A673 (cell line): ENCODE measurements at regions not wholly inside any gene's neighbourhood (a gene's known extent, or its start where the extent isn't known, plus 50 kb on each side); places are given as distances from the start of the nearest gene placed in this dataset.

Source experiments
- BruUV-seq: library from RNA; stranded (reverse); fragments of 400-500 nt; replicated peaks from 2 replicates; lab custom pipeline; 2021; lab: Mats Ljungman, UMichigan
- CTCF ChIA-PET: fragments of 300-600 bp; sonication (Branson Sonifier 250); formaldehyde crosslinking; loops from one replicate; lab custom pipeline; 2022; ENCODE audit warnings: antibody characterized with exemption; lab: Charles Lee
- POLR2A ChIA-PET: fragments of 300-600 bp; sonication (Branson Sonifier 250); formaldehyde crosslinking; loops from one replicate; lab custom pipeline; 2022; ENCODE audit warnings: antibody characterized with exemption; ENCODE audit not compliant: low non-redundant PET; lab: Charles Lee
- DNase-seq: peaks from one replicate; pipeline ENCODE4 v3.0.0-alpha.2; 2015; ENCODE audit warnings: low spot score
- H3K27ac ChIP-seq: fragments of 200-600 bp; sonication (generic); 2 replicates; pipeline ENCODE4 v1.5.1; 2016; ENCODE audit warnings: mixed run types, low read depth, mild to moderate bottlenecking, mixed read lengths, antibody characterized with exemption, low read length; ENCODE audit not compliant: poor library complexity, severe bottlenecking
- H3K27me3 ChIP-seq: fragments of 200-600 bp; sonication (generic); replicated peaks from 2 replicates; pipeline ENCODE4 v1.6.1; 2017; ENCODE audit warnings: mixed run types, low read depth, mild to moderate bottlenecking, mixed read lengths, antibody characterized with exemption, low read length; ENCODE audit not compliant: insufficient read depth, poor library complexity
- H3K36me3 ChIP-seq: fragments of 200-600 bp; sonication (generic); 2 replicates; pipeline ENCODE4 v1.6.1; 2016; ENCODE audit warnings: mixed run types, mild to moderate bottlenecking, mixed read lengths, antibody characterized with exemption, low read length; ENCODE audit not compliant: insufficient read depth, poor library complexity, severe bottlenecking
- H3K4me1 ChIP-seq: fragments of 200-600 bp; sonication (generic); 2 replicates; pipeline ENCODE4 v1.6.1; 2017; ENCODE audit warnings: mixed run types, mild to moderate bottlenecking, mixed read lengths, antibody characterized with exemption, low read length; ENCODE audit not compliant: insufficient read depth, poor library complexity, severe bottlenecking
- H3K4me3 ChIP-seq: fragments of 200-600 bp; sonication (generic); 2 replicates; pipeline ENCODE4 v1.5.1; 2016; ENCODE audit warnings: low read depth, mixed run types, mild to moderate bottlenecking, mixed read lengths, low read length; ENCODE audit not compliant: poor library complexity, severe bottlenecking
- H3K9me3 ChIP-seq: fragments of 200-600 bp; sonication (generic); 2 replicates; pipeline ENCODE4 v1.6.1; 2016; ENCODE audit warnings: mixed run types, low read depth, mild to moderate bottlenecking, mixed read lengths, antibody characterized with exemption, low read length; ENCODE audit not compliant: poor library complexity, severe bottlenecking
- CTCF ChIP-seq: fragments of 300-800, 200-600 bp; sonication (generic); conservative IDR thresholded peaks from 2 replicates; pipeline ENCODE4 v1.5.1; 2017; ENCODE audit warnings: low read depth, mild to moderate bottlenecking, antibody characterized with exemption, low read length, moderate library complexity, mixed read lengths
- EZH2 ChIP-seq: fragments of 200-600 bp; sonication (generic); IDR thresholded peaks from 2 replicates; pipeline ENCODE4 v1.6.1; 2017; ENCODE audit warnings: borderline replicate concordance, low read depth, mild to moderate bottlenecking, mixed read lengths, antibody characterized with exemption, low read length; ENCODE audit not compliant: poor library complexity, severe bottlenecking
- intact Hi-C: fragments of 100-400 bp; cut with micrococcal nuclease; formaldehyde crosslinking; loops from one replicate; pipeline ENCODE4 v1.10.0; 2022; ENCODE audit not compliant: unreplicated experiment

DNA sequence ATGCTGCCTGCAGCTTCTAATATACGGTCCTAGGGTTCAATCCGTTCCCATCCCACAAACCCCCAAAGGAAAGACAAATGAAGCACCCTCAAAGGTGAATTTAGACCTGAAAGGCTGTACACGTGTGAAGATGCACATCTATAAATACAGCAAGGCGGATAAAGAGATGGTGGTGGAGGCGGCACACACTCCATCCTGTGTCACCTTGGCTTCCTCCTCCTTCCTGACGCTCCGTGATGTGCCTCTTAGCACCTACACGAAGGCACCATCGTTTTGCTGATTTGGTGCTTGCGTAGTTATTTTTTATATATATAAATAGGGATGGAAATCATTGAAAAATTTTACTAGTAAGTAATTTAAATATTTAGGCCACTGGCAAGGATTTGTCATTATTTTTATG, 359.4 kb downstream of the NPHP4 start:
- H3K27ac ChIP-seq: no peak overlapping the region
- no peak for TF ChIP-seq EZH2
- TF ChIP-seq CTCF: no peak
- H3K4me1 ChIP-seq: no peaks in the 10 kb centered on the region
- intact Hi-C loops: no loop called here
- no peak for DNase-seq
- no peaks in the 10 kb centered on the region for H3K36me3 ChIP-seq
- no TSS peak for BruUV-seq
- H3K9me3 ChIP-seq: no peaks in the 10 kb centered on the region
- no peak overlapping the region for H3K4me3 ChIP-seq
- H3K27me3 ChIP-seq: peaks cover 10% of the 10 kb centered on the region
- ChIA-PET POLR2A (no interaction called here), CTCF (no interaction called here)

DNA sequence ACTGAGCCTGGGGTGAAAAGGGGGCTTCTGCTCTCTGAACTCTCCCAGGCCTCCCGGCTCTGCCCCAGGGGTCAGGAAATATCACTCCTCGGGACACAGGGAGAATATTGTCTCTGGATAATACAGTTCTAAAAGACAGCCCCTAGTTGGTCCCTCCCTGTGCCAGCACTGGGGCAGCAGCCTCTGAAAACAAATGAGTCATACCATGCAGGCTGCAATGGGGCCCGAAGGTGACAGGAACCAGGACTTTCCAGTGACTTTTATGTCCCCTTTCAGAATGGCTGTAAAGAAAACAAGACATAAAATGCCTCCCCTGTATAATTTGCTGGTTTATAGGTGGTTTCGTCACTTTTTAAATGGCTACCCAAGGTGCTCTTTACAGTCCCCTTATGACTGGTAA, 360.0 kb downstream of the NPHP4 start:
- intact Hi-C loops: no loop called here
- no peaks in the 10 kb centered on the region for H3K36me3 ChIP-seq
- no peak overlapping the region for H3K4me3 ChIP-seq
- no peaks in the 10 kb centered on the region for H3K9me3 ChIP-seq
- TF ChIP-seq EZH2: no peak
- no peak for TF ChIP-seq CTCF
- CTCF ChIA-PET: no interaction called here
- POLR2A ChIA-PET: no interaction called here
- no peak overlapping the region for H3K27ac ChIP-seq
- H3K4me1 ChIP-seq: no peaks in the 10 kb centered on the region
- no TSS peak for BruUV-seq
- no peak for DNase-seq
- peaks cover 16% of the 10 kb centered on the region for H3K27me3 ChIP-seq

DNA sequence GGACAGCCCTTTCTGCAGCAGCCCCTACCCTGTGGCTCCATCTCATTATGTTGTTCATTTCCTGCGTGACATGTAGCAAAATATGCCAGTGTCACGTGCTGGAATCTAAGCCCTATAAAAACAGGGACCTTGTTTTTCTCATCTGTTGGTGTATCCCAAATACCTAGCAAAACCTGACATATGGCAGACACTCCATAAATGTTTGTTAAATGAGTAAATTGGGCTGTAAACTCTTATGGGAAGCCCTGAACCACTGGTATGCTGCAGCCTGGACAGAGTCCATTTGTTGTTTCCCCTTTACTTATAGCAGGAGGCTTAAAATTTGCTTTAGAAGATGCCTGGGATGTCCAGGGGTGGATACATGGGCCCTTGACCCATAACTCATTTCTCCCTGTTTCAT, 363.8 kb downstream of the NPHP4 start:
- no peak for DNase-seq
- H3K4me3 ChIP-seq: no peak overlapping the region
- no peaks in the 10 kb centered on the region for H3K9me3 ChIP-seq
- BruUV-seq: no TSS peak
- H3K4me1 ChIP-seq: no peaks in the 10 kb centered on the region
- TF ChIP-seq EZH2 (no peak), CTCF (no peak)
- no peaks in the 10 kb centered on the region for H3K36me3 ChIP-seq
- no peak overlapping the region for H3K27ac ChIP-seq
- intact Hi-C loops: no loop called here
- ChIA-PET POLR2A (no interaction called here), CTCF (interaction anchor here (0.6 kb wide), 1 partner anchor 35 kb away, joined by 3 read pairs; no protein-coding TSS in a partner anchor)
- H3K27me3 ChIP-seq: peaks cover 34% of the 10 kb centered on the region
